ENCODE measurements at regions not wholly inside any gene's neighbourhood (a gene's known extent, or its start where the extent isn't known, plus 50 kb on each side); places are given as distances from the start of the nearest gene placed in this dataset.
"Not testable (repeated sequence)": the region's sequence is repeated elsewhere in the genome, so short reads cannot be mapped to it uniquely, and the experiment has no call there.

DNA sequence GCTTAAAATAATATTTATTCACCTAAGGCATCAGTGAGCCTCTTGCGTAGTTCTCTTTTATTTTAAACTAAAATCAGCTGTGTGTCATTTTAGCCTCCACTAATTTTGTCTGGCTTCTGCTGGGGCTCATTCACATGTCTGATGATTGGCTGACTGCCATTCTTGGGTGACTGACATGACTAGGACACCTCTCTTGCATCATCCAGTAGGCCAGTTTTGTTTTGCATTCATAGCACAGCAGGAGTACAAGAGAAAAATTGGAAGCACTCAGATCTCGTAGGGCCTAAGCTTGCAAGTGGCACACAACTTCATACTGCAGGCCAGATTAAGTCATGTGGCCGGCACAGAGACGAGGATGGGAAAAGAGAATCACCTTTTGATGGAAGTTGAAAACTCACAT lies 1226.5 kb downstream of the GALC start:
- ATAC-seq (replicated peaks in 6 of 8) = peak in 1 of 8 experiments; percentile 19
- Histone ChIP-seq H3K4me1 (replicated peaks in 1 of 2) (peaks cover 0 to 2% of the 10 kb centered on the region in 2 donors), H3K4me3 (no peak overlapping the region), H3K27ac (no peak overlapping the region)
- 17 to 100% (median 86%) methylated on average over 1 to 4 of the region's 4 CpGs; no CpG with 5 or more reads in 1 of the 10 experiments for WGBS, 10 experiments
- in situ Hi-C loops (cut with MboI; ENCODE audit: low pct_unique_long_range_greater_than_20kb in 2 of 9, low sequenced_read_pairs in 9 of 9, unreplicated experiment in 9 of 9) = no loop called here

DNA sequence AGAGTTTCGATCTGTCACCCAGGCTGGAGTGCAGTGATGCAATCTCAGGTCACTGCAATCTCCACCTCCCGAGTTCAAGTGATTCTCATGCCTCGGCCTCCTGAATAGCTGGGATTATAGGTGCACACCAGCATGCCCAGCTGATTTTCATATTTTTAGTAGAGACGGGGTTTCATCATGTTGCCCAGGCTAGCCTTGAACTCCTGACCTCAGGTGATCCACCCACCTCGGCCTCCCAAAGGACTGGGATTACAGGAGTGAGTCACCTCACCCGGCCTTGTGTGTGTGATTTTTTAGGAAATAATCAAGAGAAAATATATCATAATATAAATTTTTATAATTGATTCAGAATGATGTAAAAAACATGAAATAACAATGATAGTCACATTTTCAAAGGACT lies 1231.4 kb downstream of the GALC start:
- WGBS, 10 experiments = 21 to 100% (median 96%) methylated on average over 1 to 5 of the region's 6 CpGs; no CpG with 5 or more reads in 2 of the 10 experiments
- ATAC-seq (replicated peaks in 6 of 8) = no peak
- in situ Hi-C loops (cut with MboI; ENCODE audit: low pct_unique_long_range_greater_than_20kb in 2 of 9, low sequenced_read_pairs in 9 of 9, unreplicated experiment in 9 of 9) = no loop called here
- Histone ChIP-seq H3K27ac (no peak overlapping the region), H3K4me3 (no peak overlapping the region), H3K4me1 (replicated peaks in 1 of 2) (peaks cover 0 to 2% of the 10 kb centered on the region in 2 donors)

DNA sequence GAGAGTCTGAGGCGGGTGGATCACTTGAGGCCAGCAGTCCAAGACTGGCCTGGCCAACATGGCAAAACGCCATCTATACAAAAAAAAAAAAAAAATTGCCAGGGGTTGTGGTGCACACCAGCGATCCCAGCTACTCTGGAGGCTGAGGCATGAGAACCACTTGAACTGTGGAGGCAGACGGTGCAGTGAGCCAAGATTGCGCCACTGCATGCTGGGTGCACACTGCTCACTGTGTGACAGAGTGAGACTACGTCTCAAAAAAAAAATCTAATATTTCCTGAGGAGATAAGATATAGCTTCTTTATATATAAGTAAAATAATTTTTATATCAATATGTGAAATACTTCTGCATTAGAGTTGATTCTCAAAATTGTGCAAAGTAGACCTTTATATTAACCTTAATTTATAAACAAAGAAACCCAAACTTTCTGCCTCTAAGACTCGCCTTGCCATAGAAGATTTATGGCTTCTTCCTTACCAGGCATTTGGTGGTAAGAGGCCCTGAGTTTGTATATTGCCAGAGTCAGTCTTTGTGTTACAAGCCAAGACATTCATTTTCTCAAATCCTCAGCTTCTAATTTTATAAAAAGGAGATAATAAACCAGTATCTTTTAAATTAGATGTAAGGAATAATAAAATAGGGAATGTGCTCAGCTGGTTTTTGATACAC lies 1226.7 kb downstream of the FLRT2 start:
- in situ Hi-C loops (cut with MboI; ENCODE audit: low pct_unique_long_range_greater_than_20kb in 2 of 9, low sequenced_read_pairs in 9 of 9, unreplicated experiment in 9 of 9) = no loop called here
- WGBS, 10 experiments = 26 to 100% (median 60%) methylated on average over 1 to 7 of the region's 7 CpGs; no CpG with 5 or more reads in 1 of the 10 experiments
- Histone ChIP-seq H3K4me3 (no peak overlapping the region), H3K27ac (no peak overlapping the region), H3K4me1 (replicated peaks in 1 of 2) (no peaks in the 10 kb centered on the region)
- ATAC-seq (replicated peaks in 6 of 8) = no peak

DNA sequence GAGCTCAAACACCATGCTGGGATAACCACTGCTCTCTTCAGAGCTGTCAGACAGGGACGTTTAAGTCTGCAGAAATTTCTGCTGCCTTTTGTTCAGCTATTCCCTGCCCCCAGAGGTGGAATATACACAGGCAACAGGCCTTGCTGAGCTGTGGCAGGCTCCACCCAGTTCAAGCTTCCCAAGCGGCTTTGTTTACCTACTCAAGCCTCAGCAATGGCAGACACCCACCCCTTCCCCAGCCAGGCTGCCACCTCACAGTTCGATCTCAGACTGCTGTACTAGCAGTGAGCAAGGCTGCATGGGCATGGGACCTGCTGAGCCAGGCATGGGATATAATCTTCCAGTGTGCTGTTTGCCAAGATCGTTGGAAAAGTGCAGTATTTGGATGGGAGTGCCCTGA lies 1220.5 kb downstream of the FLRT2 start:
- H3K4me3 ChIP-seq; H3K4me1 ChIP-seq (replicated peaks in 1 of 2); H3K27ac ChIP-seq; in situ Hi-C loops (cut with MboI; ENCODE audit: low pct_unique_long_range_greater_than_20kb in 2 of 9, low sequenced_read_pairs in 9 of 9, unreplicated experiment in 9 of 9): not testable (repeated sequence)
- ATAC-seq (replicated peaks in 6 of 8) = peak in 1 of 8 experiments; percentile 28
- WGBS, 10 experiments = 20 to 80% (median 66%) methylated on average over 1 to 4 of the region's 4 CpGs; no CpG with 5 or more reads in 6 of the 10 experiments

DNA sequence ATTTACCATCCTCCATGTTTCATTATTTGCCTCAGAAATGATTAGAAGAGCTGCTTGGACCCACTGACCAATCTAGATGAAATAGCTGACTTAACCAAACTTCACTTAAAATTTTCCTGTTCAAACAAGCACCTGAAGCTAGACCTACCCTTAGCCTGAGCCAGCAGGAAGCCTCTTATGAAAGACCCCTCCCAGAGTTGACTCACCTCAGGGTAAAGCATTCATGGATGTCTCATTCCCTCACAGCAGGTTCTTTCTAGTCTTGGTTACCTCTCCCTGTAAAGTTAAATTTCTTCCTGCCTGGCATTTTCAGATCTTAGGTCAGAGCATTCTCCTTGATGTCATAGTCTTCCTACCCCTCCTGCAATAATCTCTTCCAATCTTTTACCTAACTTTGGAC lies 1209.8 kb downstream of the FLRT2 start:
- Histone ChIP-seq H3K4me3 (no peak overlapping the region), H3K27ac (no peak overlapping the region), H3K4me1 (replicated peaks in 1 of 2) (no peaks in the 10 kb centered on the region)
- no peak for ATAC-seq (replicated peaks in 6 of 8)
- in situ Hi-C loops (cut with MboI; ENCODE audit: low pct_unique_long_range_greater_than_20kb in 2 of 9, low sequenced_read_pairs in 9 of 9, unreplicated experiment in 9 of 9) = no loop called here

DNA sequence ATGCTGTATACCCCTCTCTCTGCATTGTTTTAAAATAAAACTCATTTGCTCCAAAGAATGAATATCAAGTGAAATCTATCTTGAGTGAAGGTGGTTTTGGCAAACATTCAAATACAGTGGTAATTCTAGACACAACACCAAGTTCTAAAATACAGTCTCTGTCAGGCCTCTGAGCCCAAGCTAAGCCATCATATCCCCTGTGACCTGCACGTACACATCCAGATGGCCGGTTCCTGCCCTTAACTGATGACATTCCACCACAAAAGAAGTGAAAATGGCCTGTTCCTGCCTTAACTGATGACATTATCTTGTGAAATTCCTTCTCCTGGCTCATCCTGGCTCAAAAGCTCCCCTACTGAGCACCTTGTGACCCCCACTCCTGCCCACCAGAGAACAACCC lies 1201.5 kb downstream of the FLRT2 start:
- in situ Hi-C loops (cut with MboI; ENCODE audit: low pct_unique_long_range_greater_than_20kb in 2 of 9, low sequenced_read_pairs in 9 of 9, unreplicated experiment in 9 of 9); ATAC-seq (replicated peaks in 6 of 8); H3K27ac ChIP-seq; H3K4me1 ChIP-seq (replicated peaks in 1 of 2); H3K4me3 ChIP-seq: not testable (repeated sequence)
- WGBS, 10 experiments = 30 to 100% (median 80%) methylated on average over 1 to 2 of the region's 2 CpGs; no CpG with 5 or more reads in 3 of the 10 experiments

DNA sequence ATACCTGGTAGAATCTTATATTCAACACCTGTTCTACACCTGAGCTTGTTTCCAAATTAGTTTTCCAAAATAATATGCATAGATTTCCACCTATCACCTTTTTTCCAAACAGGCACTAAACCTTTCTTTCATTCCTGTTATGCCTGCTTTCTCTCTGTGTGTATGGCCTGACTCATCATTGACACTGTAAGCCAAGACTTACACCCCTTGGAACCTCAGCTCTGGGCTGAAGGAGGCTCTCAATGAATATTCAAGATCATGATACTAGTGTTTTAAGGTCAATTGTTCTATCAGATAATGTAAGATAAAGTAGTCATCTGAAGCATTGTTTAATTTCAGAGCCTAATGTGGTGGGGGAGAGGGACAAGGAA lies 1193.3 kb downstream of the FLRT2 start:
- ATAC-seq (replicated peaks in 6 of 8) = peak in 1 of 8 experiments; percentile 33
- no peak overlapping the region for H3K4me3 ChIP-seq
- H3K27ac ChIP-seq = no peak overlapping the region
- in situ Hi-C loops (cut with MboI; ENCODE audit: low pct_unique_long_range_greater_than_20kb in 2 of 9, low sequenced_read_pairs in 9 of 9, unreplicated experiment in 9 of 9) = no loop called here
- H3K4me1 ChIP-seq (replicated peaks in 1 of 2) = peaks cover 0 to 3% of the 10 kb centered on the region in 2 donors

DNA sequence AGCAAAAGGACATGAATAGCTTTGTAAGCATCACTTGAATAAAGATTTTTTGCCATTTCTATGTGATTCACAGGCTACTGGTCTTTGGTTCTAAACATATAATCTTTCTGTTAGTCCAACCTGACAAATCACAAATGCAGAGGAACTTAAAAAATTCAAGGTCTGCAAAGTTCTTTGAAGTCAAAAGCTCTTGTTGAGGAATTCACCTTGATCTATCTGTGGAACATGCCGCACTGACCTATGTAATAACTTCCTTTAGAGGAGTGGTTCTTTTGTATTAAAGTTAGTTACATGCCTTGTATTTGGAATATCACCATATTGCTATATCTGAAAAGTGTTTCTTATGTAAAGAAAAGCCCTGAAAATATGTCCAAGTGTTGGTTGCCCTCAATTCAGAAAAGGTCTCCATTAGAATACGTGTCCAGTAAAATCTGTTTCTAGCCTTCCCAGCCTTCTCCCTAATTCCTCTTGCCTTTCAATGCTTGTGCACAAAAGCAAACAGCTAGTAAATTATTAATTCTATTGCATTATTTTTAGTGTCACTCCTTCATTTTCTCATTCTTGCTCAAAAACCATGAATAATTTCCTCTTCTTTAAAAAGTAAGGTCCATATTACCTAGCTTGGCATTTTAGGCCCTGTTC lies 1192.8 kb downstream of the FLRT2 start:
- Histone ChIP-seq H3K27ac (no peak overlapping the region), H3K4me1 (replicated peaks in 1 of 2) (peaks cover 0 to 3% of the 10 kb centered on the region in 2 donors), H3K4me3 (no peak overlapping the region)
- 0 to 100% (median 90%) methylated on average over 1 to 2 of the region's 2 CpGs; no CpG with 5 or more reads in 2 of the 10 experiments for WGBS, 10 experiments
- in situ Hi-C loops (cut with MboI; ENCODE audit: low pct_unique_long_range_greater_than_20kb in 2 of 9, low sequenced_read_pairs in 9 of 9, unreplicated experiment in 9 of 9) = no loop called here
- no peak for ATAC-seq (replicated peaks in 6 of 8)

DNA sequence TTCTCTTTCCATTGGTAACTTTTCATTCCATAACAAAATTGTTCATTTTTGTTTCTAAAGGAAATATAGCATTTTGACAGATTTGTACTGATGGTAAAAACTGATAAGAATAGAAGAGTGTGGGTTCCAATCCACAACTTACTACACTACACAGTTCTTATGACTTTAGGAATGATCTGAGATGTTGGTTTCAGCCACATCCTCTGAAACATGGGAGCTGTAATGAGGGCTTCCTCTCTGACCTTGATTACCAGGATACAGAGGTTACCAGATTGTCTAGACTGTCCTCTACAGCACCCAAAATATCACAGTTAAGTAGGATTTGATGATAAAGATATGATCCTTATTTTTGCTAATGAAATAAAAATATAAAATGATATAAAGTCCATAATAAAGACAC lies 1184.6 kb downstream of the FLRT2 start:
- no peak overlapping the region for H3K4me3 ChIP-seq
- H3K4me1 ChIP-seq (replicated peaks in 1 of 2) = no peaks in the 10 kb centered on the region
- ATAC-seq (replicated peaks in 6 of 8) = no peak
- in situ Hi-C loops (cut with MboI; ENCODE audit: low pct_unique_long_range_greater_than_20kb in 2 of 9, low sequenced_read_pairs in 9 of 9, unreplicated experiment in 9 of 9) = no loop called here
- H3K27ac ChIP-seq = no peak overlapping the region

DNA sequence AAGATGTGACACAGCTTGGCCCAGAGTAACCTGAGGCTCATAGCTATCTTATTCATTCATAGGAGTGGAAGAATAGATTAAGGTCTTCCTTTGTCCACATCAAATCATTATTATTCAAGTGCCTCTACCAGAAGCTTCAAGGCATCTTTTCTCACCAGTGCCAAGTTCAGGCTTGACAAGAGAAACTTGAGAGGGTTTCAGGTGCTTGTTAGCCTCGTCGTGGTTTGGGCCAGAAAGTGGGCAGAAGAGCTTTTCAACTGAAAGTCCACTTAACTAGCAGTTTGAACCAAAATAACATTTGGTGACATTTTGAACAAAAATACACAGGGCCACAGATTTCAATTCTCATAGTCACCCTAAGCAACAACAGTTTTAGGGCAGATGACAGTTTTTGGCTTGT lies 1184.2 kb downstream of the FLRT2 start:
- 14 to 100% (median 85%) methylated on average over 1 to 2 of the region's 2 CpGs; no CpG with 5 or more reads in 1 of the 10 experiments for WGBS, 10 experiments
- ATAC-seq (replicated peaks in 6 of 8) = no peak
- in situ Hi-C loops (cut with MboI; ENCODE audit: low pct_unique_long_range_greater_than_20kb in 2 of 9, low sequenced_read_pairs in 9 of 9, unreplicated experiment in 9 of 9) = no loop called here
- no peak overlapping the region for H3K27ac ChIP-seq
- H3K4me3 ChIP-seq = no peak overlapping the region
- no peaks in the 10 kb centered on the region for H3K4me1 ChIP-seq (replicated peaks in 1 of 2)

DNA sequence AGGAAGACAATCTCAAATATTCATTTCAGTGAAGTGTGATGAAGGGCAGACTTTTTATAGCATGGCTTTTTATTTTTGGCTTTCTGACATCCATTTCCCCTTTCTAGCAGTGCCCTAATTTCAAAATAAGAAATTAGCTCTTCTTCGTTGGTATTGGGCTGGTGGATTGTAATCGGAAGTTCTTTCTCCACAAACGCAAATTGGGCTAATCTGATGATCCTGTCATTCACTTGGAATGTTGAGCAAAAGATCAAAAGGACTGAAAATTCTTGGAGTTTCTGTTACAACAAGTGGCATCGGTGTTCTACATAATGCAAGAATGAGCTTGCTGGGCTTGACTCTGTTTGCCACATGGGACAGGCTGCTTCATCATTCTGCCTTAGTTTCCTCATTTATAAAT lies 1182.8 kb downstream of the FLRT2 start:
- H3K4me1 ChIP-seq (replicated peaks in 1 of 2) = no peaks in the 10 kb centered on the region
- H3K4me3 ChIP-seq = no peak overlapping the region
- no peak overlapping the region for H3K27ac ChIP-seq
- 0 to 82% (median 59%) methylated on average over 1 to 4 of the region's 4 CpGs for WGBS, 10 experiments
- ATAC-seq (replicated peaks in 6 of 8) = peak in 1 of 8 experiments; percentile 18
- in situ Hi-C loops (cut with MboI; ENCODE audit: low pct_unique_long_range_greater_than_20kb in 2 of 9, low sequenced_read_pairs in 9 of 9, unreplicated experiment in 9 of 9) = no loop called here

DNA sequence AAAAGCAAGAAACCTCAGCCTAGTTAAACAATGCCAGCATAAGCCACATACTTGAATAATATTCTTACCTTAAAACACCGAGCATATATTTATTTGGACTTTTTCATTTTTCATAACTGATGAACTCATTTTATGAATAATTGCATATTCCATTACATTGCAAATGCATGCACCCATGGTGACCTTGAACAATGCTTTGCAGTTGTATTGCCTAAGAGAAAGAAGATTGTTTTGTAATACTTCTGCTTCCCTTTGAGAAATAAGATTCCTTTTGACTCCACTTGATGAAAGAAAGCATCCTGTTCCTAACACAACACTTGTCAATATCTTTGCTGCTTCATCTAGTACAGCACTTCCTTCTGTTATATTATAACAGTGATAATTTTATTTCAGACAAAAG lies 1182.2 kb downstream of the FLRT2 start:
- Histone ChIP-seq H3K27ac (no peak overlapping the region), H3K4me1 (replicated peaks in 1 of 2) (no peaks in the 10 kb centered on the region), H3K4me3 (no peak overlapping the region)
- in situ Hi-C loops (cut with MboI; ENCODE audit: low pct_unique_long_range_greater_than_20kb in 2 of 9, low sequenced_read_pairs in 9 of 9, unreplicated experiment in 9 of 9) = no loop called here
- ATAC-seq (replicated peaks in 6 of 8) = peak in 3 of 8 experiments; percentile 23 to 93 (median 68)
- 0 to 100% (median 84%) methylated on average over 1 of the region's 1 CpG for WGBS, 10 experiments

DNA sequence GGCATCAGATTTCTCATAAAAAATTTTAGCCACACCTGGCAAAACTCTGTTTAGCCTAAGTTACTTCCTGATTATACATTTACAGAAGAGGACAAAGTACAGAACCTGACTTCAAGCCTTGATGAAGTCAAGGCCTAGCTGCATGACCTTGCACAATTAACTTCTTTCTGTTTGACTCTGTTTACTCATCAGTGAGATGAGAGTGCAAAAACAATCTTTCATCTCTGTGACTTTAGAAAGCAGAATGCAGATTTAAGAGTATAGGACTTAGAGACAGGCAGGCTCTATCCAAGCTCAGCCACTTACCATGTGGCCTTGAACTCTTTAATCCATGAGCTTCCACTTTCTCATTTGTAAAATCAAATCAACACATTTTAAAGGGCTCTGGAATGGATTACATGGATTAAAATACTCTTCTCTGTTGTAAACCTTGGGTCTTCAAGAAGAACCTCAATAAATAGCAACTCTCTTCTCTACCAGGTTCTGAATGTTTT lies 1178.9 kb downstream of the FLRT2 start:
- in situ Hi-C loops (cut with MboI; ENCODE audit: low pct_unique_long_range_greater_than_20kb in 2 of 9, low sequenced_read_pairs in 9 of 9, unreplicated experiment in 9 of 9) = no loop called here
- H3K4me3 ChIP-seq = no peak overlapping the region
- H3K4me1 ChIP-seq (replicated peaks in 1 of 2) = no peaks in the 10 kb centered on the region
- no peak overlapping the region for H3K27ac ChIP-seq
- no peak for ATAC-seq (replicated peaks in 6 of 8)

DNA sequence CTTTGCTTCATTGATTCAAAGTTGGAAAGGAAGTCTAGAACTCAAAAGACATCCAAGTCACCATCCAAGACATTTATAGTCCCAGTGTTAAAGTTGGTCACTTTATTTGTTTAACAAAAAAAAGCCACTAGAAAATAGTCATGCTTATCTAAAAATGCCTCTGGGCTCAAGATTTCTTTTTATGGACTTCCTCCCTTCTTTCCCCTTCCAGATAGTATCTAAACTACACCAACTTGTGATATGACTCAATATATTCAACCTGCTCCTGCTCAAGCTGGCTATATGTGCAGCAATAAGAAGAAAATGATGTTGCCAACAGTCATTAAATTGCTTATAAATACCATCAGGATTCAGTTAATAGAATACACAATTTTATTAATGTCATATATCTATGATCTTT lies 1177.1 kb downstream of the FLRT2 start:
- no peak overlapping the region for H3K27ac ChIP-seq
- H3K4me3 ChIP-seq = no peak overlapping the region
- no peaks in the 10 kb centered on the region for H3K4me1 ChIP-seq (replicated peaks in 1 of 2)
- no peak for ATAC-seq (replicated peaks in 6 of 8)
- in situ Hi-C loops (cut with MboI; ENCODE audit: low pct_unique_long_range_greater_than_20kb in 2 of 9, low sequenced_read_pairs in 9 of 9, unreplicated experiment in 9 of 9) = no loop called here
